Tibial nerve (tissue), 4 donors: ENCODE measurements at regions not wholly inside any gene's neighbourhood (a gene's known extent, or its start where the extent isn't known, plus 50 kb on each side); places are given as distances from the start of the nearest gene placed in this dataset.

Experiments
- EP300 ChIP-seq, 2 donors: sonication (generic); formaldehyde crosslinking; IDR thresholded peaks; one replicate each; pipeline ENCODE4 v1.6.1; 2017; ENCODE audit warnings: antibody characterized with exemption in 2 of 2, mild to moderate bottlenecking in 1 of 2
- POLR2A ChIP-seq, 2 donors: fragments of 450-650 bp; IDR thresholded peaks; one replicate each; pipeline ENCODE4 v1.6.1; 2017; ENCODE audit warnings: antibody characterized with exemption in 2 of 2, mild to moderate bottlenecking in 2 of 2, moderate library complexity in 2 of 2
- TF ChIP-seq, protein P1 (sequence below), 5 experiments: fragments of 200-600 bp in 3 of 5; fragments of 450-650 bp in 2 of 5; sonication (generic) in 3 of 5; IDR thresholded peaks; one replicate each; pipeline ENCODE4 v1.5.1; 2016 to 2019; ENCODE audit warnings: antibody characterized with exemption in 5 of 5, mild to moderate bottlenecking in 3 of 5, moderate library complexity in 2 of 5

DNA sequence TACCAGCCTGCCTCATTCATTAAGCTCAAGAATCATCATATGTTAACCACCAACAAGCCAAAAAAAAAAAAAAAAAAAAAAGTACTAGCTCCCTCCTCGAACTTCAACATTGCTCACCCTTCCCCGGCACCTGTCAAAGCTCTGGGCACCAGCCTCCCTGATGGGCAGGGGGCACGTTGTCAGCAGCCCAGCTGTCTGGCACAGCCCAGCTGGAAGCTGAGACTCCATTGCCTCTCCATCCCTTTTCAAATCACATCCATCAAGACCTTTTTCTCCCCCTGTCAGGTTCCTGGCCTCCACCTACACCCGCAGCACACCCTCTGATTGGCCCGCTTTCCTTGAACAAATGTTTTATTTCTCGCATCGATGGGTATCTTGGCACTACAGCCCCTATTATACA lies 913.3 kb upstream of the AUTS2 start:
- TF ChIP-seq POLR2A (IDR thresholded peaks at IDR 0.05) (no peak), EP300 (IDR thresholded peaks at IDR 0.05) (no peak)
- TF ChIP-seq, protein P1, sequence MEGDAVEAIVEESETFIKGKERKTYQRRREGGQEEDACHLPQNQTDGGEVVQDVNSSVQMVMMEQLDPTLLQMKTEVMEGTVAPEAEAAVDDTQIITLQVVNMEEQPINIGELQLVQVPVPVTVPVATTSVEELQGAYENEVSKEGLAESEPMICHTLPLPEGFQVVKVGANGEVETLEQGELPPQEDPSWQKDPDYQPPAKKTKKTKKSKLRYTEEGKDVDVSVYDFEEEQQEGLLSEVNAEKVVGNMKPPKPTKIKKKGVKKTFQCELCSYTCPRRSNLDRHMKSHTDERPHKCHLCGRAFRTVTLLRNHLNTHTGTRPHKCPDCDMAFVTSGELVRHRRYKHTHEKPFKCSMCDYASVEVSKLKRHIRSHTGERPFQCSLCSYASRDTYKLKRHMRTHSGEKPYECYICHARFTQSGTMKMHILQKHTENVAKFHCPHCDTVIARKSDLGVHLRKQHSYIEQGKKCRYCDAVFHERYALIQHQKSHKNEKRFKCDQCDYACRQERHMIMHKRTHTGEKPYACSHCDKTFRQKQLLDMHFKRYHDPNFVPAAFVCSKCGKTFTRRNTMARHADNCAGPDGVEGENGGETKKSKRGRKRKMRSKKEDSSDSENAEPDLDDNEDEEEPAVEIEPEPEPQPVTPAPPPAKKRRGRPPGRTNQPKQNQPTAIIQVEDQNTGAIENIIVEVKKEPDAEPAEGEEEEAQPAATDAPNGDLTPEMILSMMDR (IDR thresholded peaks at IDR 0.05): no peak
